Gastroesophageal sphincter (tissue), 4 donors: ENCODE measurements at regions not wholly inside any gene's neighbourhood (a gene's known extent, or its start where the extent isn't known, plus 50 kb on each side); places are given as distances from the start of the nearest gene placed in this dataset.

Source experiments
- ATAC-seq: fragments of 150-250 bp; one replicate; pipeline ENCODE4 v1.9.1; 2016; ENCODE audit warnings: mild to moderate bottlenecking, moderate library complexity
- H3K27ac ChIP-seq, 4 donors: fragments of 200-600 bp; sonication (generic) in 3 of 4; 1 replicate in 3 of 4; 2 replicates in 1 of 4; pipeline ENCODE4 v1.5.1; 2016 to 2019
- H3K27me3 ChIP-seq: fragments of 200-600 bp; sonication (generic); one replicate; pipeline ENCODE4 v1.5.1; 2019
- H3K36me3 ChIP-seq, 2 donors: fragments of 200-600 bp; sonication (generic); one replicate each; pipeline ENCODE4 v1.5.1; 2019; ENCODE audit warnings: control low read depth in 1 of 2
- H3K4me1 ChIP-seq, 3 donors: fragments of 200-600 bp; sonication (generic); 1 replicate in 2 of 3; 2 replicates in 1 of 3; pipeline ENCODE4 v1.5.1; 2016 to 2019; ENCODE audit warnings: control low read depth in 2 of 3
- H3K4me3 ChIP-seq, 2 donors: fragments of 200-600 bp; sonication (generic); one replicate each; pipeline ENCODE4 v1.5.1; 2019; ENCODE audit warnings: mild to moderate bottlenecking in 1 of 2, moderate library complexity in 1 of 2
- H3K9me3 ChIP-seq, 3 donors: fragments of 200-600 bp; sonication (generic); one replicate each; pipeline ENCODE4 v1.5.1; 2017 to 2019; ENCODE audit warnings: control low read depth in 2 of 3
- CTCF ChIP-seq, 4 experiments: fragments of 200-600 bp in 2 of 4; fragments of 450-650 bp in 2 of 4; sonication (generic) in 1 of 4; IDR thresholded peaks; one replicate each; pipeline ENCODE4 v1.5.1; 2017 to 2019; ENCODE audit warnings: antibody characterized with exemption in 4 of 4, mild to moderate bottlenecking in 2 of 4, moderate library complexity in 2 of 4
- EP300 ChIP-seq: sonication (generic); formaldehyde crosslinking; IDR thresholded peaks from one replicate; pipeline ENCODE4 v1.6.1; 2017; ENCODE audit warnings: antibody characterized with exemption, mild to moderate bottlenecking
- POLR2A ChIP-seq, 2 donors: fragments of 450-650 bp; IDR thresholded peaks; one replicate each; pipeline ENCODE4 v1.6.1; 2017; ENCODE audit warnings: antibody characterized with exemption in 2 of 2, mild to moderate bottlenecking in 2 of 2, moderate library complexity in 1 of 2
- POLR2AphosphoS5 ChIP-seq: sonication (generic); formaldehyde crosslinking; IDR thresholded peaks from one replicate; pipeline ENCODE4 v1.6.1; 2017; ENCODE audit warnings: antibody characterized with exemption
- WGBS, 2 donors: methylation state at CpG; one replicate each; pipeline ENCODE4 v1.1.5; 2018; ENCODE audit warnings: low coverage in 1 of 2; 5-methylcytosine and 5-hydroxymethylcytosine counted together

GRCh38 chr11:81993755-81994154 is 739.9 kb downstream of the FAM181B start:
- Histone ChIP-seq H3K27me3 (no peaks in the 10 kb centered on the region), H3K4me3 (no peak overlapping the region), H3K36me3 (no peaks in the 10 kb centered on the region), H3K27ac (no peak overlapping the region), H3K9me3 (no peaks in the 10 kb centered on the region), H3K4me1 (no peaks in the 10 kb centered on the region)
- no peak for TF ChIP-seq CTCF (IDR thresholded peaks at IDR 0.05)
- no peak for TF ChIP-seq EP300
- no peak for TF ChIP-seq POLR2AphosphoS5
- no peak for TF ChIP-seq POLR2A (IDR thresholded peaks at IDR 0.05)
- ATAC-seq, result no peak

- TF ChIP-seq CTCF (IDR thresholded peaks at IDR 0.05), result no peak
- TF ChIP-seq POLR2AphosphoS5, result no peak
- no peak for TF ChIP-seq POLR2A (IDR thresholded peaks at IDR 0.05)
- no peak for TF ChIP-seq EP300
- no peak for ATAC-seq
- Histone ChIP-seq H3K36me3 (no peaks in the 10 kb centered on the region), H3K4me3 (no peak overlapping the region), H3K4me1 (no peaks in the 10 kb centered on the region), H3K27me3 (no peaks in the 10 kb centered on the region), H3K9me3 (peaks cover 0 to 12% (median 0%) of the 10 kb centered on the region in 3 donors), H3K27ac (no peak overlapping the region)
- 88% methylated on average over 3 of the region's 27 CpGs; no CpG with 5 or more reads in 1 of the 2 donors for WGBS, 2 donors
Observed at GRCh38 chr11:81990659-81991443, 742.8 kb downstream of the FAM181B start.

- no peak for ATAC-seq
Observed at GRCh38 chr11:81989093-81989492, 744.6 kb downstream of the FAM181B start.

GRCh38 chr11:81987829-81988472 is 745.7 kb downstream of the FAM181B start:
- Histone ChIP-seq H3K4me1 (no peaks in the 10 kb centered on the region), H3K4me3 (no peak overlapping the region), H3K9me3 (peaks cover 0 to 17% (median 0%) of the 10 kb centered on the region in 3 donors), H3K27ac (no peak overlapping the region), H3K27me3 (no peaks in the 10 kb centered on the region), H3K36me3 (no peaks in the 10 kb centered on the region)
- no peak for TF ChIP-seq POLR2A (IDR thresholded peaks at IDR 0.05)
- no peak for ATAC-seq
- 56 to 78% methylated on average over 2 to 3 of the region's 3 CpGs for WGBS, 2 donors

More at GRCh38 chr11:81989093-81989492, 744.6 kb downstream of the FAM181B start:
- Histone ChIP-seq H3K27me3 (no peaks in the 10 kb centered on the region), H3K9me3 (peaks cover 0 to 17% (median 0%) of the 10 kb centered on the region in 3 donors), H3K27ac (no peak overlapping the region), H3K36me3 (no peaks in the 10 kb centered on the region), H3K4me3 (no peak overlapping the region), H3K4me1 (no peaks in the 10 kb centered on the region)
- WGBS, 2 donors, result 58 to 77% methylated on average over 3 of the region's 3 CpGs
- TF ChIP-seq CTCF (IDR thresholded peaks at IDR 0.05) (no peak), POLR2A (IDR thresholded peaks at IDR 0.05) (no peak), POLR2AphosphoS5 (no peak), EP300 (no peak)

GRCh38 chr11:81986556-81987161 is 747.0 kb downstream of the FAM181B start:
- Histone ChIP-seq H3K9me3 (peaks cover 0 to 17% (median 0%) of the 10 kb centered on the region in 3 donors), H3K27ac (no peak overlapping the region), H3K36me3 (no peaks in the 10 kb centered on the region), H3K4me3 (no peak overlapping the region), H3K4me1 (no peaks in the 10 kb centered on the region), H3K27me3 (no peaks in the 10 kb centered on the region)
- WGBS, 2 donors, result 80 to 100% methylated on average over 1 of the region's 31 CpGs
- ATAC-seq, result no peak
- TF ChIP-seq POLR2A (IDR thresholded peaks at IDR 0.05), result no peak
- TF ChIP-seq POLR2AphosphoS5, result no peak
- no peak for TF ChIP-seq CTCF (IDR thresholded peaks at IDR 0.05)
- no peak for TF ChIP-seq EP300
